Neural progenitor cell (in vitro differentiated cells): ENCODE measurements at regions not wholly inside any gene's neighbourhood (a gene's known extent, or its start where the extent isn't known, plus 50 kb on each side); places are given as distances from the start of the nearest gene placed in this dataset.

Source experiments
- CTCF ChIP-seq: fragments of 200-600 bp; sonication (generic); IDR thresholded peaks from 2 replicates; pipeline ENCODE4 v1.5.1; 2017; ENCODE audit warnings: antibody characterized with exemption, mild to moderate bottlenecking
- EZH2phosphoT487 ChIP-seq: fragments of 200-600 bp; sonication (generic); IDR thresholded peaks from 2 replicates; pipeline ENCODE4 v1.6.1; 2017; ENCODE audit warnings: antibody characterized with exemption

DNA sequence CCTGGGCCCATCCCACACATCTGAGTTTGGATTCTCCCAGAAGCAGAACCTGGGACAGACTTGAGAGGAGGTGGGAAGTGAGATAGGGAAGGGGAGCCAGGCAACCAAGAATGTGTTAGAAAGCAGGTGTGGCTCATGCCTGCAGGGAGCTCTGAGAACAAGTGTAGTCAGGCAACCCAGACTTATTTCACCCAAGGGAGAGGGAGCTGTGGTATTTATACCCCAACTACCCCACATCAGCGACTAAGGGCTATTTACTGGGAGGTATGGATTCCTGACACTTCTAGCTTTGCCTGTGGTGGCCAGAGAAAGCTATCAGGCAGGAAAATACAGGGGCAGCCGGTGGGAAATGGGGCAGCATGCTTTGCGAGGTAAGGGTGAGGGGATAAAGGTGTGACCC, 125.8 kb upstream of the MSX1 start:
- TF ChIP-seq CTCF: no peak
- no peak for TF ChIP-seq EZH2phosphoT487
